Vagina (tissue), 2 donors: ENCODE measurements at regions not wholly inside any gene's neighbourhood (a gene's known extent, or its start where the extent isn't known, plus 50 kb on each side); places are given as distances from the start of the nearest gene placed in this dataset.

Source experiments
- CTCF ChIP-seq, 3 experiments: fragments of 450-650 bp in 2 of 3; fragments of 200-600 bp in 1 of 3; sonication (generic) in 1 of 3; IDR thresholded peaks; one replicate each; pipeline ENCODE4 v1.5.1; 2017 to 2019; ENCODE audit warnings: antibody characterized with exemption in 3 of 3, mild to moderate bottlenecking in 2 of 3, moderate library complexity in 2 of 3
- POLR2A ChIP-seq, 2 donors: fragments of 450-650 bp; IDR thresholded peaks; one replicate each; pipeline ENCODE4 v1.6.1; 2017; ENCODE audit warnings: antibody characterized with exemption in 2 of 2, mild to moderate bottlenecking in 2 of 2, moderate library complexity in 2 of 2

DNA sequence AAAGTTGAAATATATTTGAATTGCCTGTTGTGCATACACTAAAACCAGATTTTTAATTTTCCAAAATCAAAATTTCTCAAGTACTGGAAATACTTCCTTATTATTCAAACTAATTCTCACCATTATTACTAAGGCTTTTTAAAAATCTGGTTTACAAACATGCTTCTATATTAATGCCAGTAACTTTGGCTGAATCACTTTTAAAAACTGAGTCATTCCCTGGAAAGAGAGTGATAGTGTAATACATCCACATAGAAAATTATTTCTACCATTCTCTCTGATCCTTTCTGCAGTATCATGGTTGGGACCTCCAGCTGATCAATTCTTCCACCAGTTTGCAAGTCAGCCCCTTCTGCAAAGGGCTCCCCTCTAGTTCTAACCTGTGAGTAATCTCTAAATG is 165.3 kb upstream of the FAM241A start:
- TF ChIP-seq CTCF (IDR thresholded peaks at IDR 0.05) = no peak
- no peak for TF ChIP-seq POLR2A (IDR thresholded peaks at IDR 0.05)
